ENCODE measurements at regions not wholly inside any gene's neighbourhood (a gene's known extent, or its start where the extent isn't known, plus 50 kb on each side); places are given as distances from the start of the nearest gene placed in this dataset.

DNA sequence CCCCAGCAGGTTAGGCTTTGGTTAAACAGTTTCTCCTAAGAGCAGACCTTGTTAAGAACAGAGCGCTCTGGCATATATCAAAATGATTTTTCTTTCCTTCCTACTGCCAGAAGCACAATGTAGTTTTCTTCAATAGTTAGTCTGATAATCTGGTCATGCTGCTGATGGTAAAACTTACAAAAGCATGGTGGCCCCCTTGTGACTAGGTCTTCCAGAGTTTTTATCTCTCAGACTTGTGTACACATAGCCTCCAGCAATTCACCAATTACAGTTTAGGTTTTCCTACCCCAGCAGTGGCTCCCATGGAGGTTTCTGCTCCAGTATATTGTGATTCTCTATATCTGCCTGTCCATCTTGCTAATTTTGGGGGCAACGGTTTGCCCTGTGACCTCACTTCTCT, 73.3 kb upstream of the DPH5 start:
- DNase-seq (ENCODE audit: low read depth): no peak
- TF ChIP-seq, protein P1, sequence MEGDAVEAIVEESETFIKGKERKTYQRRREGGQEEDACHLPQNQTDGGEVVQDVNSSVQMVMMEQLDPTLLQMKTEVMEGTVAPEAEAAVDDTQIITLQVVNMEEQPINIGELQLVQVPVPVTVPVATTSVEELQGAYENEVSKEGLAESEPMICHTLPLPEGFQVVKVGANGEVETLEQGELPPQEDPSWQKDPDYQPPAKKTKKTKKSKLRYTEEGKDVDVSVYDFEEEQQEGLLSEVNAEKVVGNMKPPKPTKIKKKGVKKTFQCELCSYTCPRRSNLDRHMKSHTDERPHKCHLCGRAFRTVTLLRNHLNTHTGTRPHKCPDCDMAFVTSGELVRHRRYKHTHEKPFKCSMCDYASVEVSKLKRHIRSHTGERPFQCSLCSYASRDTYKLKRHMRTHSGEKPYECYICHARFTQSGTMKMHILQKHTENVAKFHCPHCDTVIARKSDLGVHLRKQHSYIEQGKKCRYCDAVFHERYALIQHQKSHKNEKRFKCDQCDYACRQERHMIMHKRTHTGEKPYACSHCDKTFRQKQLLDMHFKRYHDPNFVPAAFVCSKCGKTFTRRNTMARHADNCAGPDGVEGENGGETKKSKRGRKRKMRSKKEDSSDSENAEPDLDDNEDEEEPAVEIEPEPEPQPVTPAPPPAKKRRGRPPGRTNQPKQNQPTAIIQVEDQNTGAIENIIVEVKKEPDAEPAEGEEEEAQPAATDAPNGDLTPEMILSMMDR (conservative IDR thresholded peaks at IDR 0.05; ENCODE audit: low read length): no peak
- no peak overlapping the region for H3K4me3 ChIP-seq (ENCODE audit: low read length)

DNA sequence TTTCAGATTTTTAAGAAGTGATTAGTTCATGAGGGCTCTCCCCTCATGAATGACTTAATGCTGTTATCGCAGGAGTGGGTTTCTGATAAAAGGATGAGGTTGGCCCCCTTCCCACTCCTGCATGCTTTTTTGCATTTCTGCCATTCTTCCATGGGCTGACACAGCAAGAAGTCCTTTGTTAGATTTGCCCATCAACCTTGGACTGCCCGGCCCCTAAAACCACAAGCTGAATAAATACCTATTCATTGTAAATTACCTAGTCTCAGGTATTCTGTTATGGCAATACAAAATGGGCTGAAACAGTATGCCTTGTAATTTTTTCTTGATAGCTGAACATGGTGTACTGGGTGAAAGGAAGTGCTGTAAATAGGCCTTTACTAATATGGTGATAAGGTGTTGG, 72.7 kb upstream of the DPH5 start:
- TF ChIP-seq, protein P1 (conservative IDR thresholded peaks at IDR 0.05; ENCODE audit: low read length): no peak

DNA sequence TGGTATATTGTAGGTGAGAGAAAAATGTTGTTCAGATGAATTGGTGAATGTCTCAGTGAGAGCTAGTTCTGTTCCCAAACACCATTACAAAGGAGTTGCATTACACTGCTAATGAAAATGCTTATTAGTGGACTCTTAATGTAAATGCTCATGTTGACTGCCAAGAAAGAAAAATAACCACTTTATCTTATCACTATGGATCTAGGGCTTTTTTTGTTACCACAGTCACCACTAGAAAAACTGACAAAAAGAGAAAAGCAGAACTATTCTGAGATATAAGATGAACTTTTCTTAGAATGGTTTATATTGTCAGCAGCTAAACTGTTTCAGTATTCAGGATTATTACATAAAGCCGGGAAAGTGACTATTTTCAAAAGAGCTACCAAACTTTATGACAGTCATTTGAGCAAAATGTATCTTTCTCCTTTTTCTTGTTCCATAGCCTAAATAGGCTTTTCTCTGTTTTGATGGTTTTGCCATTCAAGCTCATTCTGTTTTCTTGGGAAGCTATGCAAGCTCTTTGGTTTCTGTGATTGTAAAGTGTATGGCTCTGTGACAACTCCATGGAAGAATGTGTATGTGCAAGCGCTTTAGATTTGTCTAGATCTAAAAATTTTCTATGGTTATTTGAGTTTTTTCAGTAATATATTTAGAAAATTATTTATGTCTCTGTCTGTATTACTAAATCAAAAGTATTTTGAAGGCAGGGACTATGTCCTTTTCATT, 64.2 kb upstream of the DPH5 start:
- TF ChIP-seq, protein P1 (conservative IDR thresholded peaks at IDR 0.05; ENCODE audit: low read length): no peak

More for the DNA sequence above, 72.7 kb upstream of the DPH5 start:
- H3K4me3 ChIP-seq (ENCODE audit: low read length): no peak overlapping the region
- no peak for DNase-seq (ENCODE audit: low read depth)

DNA sequence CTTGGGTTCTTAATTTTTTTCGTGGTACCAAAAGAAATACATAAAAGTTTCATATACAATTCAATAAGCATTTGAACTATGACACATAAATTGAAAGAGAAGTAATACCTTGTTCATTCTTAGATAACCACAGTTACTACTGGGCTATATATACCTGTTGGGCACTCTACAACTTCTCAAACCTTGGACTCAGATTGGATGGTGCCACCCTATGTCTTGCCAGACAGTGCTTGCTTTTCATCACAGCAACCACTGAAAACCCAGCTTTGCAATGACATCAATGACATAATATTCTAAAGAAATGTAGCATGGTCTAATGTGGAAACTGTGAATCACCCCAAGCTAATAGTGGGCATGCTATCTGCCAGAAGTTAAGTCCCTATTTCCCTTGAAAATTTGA, 62.8 kb upstream of the DPH5 start:
- DNase-seq (ENCODE audit: low read depth): no peak
- TF ChIP-seq, protein P1 (conservative IDR thresholded peaks at IDR 0.05; ENCODE audit: low read length): no peak
- H3K4me3 ChIP-seq (ENCODE audit: low read length): no peak overlapping the region

More for the DNA sequence above, 64.2 kb upstream of the DPH5 start:
- H3K4me3 ChIP-seq (ENCODE audit: low read length): no peak overlapping the region
- DNase-seq (ENCODE audit: low read depth): no peak

DNA sequence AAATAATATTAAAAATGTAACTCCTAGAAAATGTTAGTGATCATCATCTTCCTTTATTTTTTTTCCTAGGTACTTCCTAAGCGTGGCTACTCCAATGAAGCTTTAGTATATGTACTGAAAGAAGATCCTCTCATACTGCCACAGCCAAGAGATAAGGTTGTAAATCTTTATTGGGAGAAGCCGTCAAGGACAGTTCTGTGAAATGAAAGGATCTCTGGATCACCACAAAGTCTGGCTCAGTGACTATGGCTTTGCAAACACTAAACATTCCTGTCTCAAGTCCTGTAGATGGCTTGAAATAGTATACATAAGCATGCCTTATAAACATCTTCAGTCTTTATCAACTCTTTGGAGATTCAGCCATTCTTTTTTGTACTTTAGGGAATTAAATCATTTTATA, 61.2 kb upstream of the DPH5 start:
- no peak for DNase-seq (ENCODE audit: low read depth)
- TF ChIP-seq, protein P1 (conservative IDR thresholded peaks at IDR 0.05; ENCODE audit: low read length): no peak
- no peak overlapping the region for H3K4me3 ChIP-seq (ENCODE audit: low read length)

DNA sequence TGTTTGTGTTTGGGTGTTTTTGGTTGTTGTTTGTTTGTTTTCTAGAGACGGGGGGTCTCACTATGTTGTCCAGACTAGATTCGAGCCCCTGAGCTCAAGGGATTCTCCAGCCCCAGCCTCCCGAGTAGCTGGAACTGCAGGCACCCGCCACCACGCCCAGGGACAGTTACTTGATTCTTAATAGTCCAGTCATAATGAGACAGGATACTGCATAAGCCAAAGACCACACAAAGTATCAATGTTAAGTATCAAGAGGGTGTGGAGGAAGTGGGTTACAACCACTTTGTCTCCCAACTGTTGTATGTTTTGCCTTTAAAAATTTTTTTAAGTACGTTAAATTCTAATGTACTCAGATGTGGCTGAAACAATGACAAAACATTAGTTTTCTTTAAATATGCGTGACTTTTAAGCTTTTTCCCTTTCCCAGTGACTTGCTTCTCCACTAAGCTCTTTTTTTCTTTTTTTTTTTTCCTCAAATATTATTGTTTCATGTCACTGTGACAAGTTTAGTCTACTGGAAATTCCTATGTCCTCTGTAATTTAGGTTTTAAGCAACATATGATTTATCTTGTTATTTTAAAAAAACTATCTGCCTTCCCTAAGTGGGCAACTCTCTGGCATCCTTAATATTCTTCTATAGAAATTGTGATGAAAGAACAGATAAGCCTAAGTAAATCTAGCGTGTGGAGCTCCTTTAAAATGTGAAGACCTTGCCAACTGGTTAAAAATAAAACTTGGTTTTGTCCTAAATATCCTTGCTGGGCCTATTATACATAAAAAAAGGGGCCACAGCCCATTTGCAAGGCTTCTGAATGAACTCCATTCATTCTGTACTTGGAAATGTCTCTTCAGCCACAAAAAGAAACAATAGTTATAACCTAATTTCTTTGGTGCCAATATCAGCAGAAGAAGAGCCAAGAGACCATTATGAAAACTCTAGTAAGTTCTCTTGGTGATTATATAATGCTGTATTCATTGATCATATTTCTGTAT, 56.2 kb upstream of the DPH5 start:
- no peak overlapping the region for H3K4me3 ChIP-seq (ENCODE audit: low read length)
- DNase-seq (ENCODE audit: low read depth): no peak
- TF ChIP-seq, protein P1 (conservative IDR thresholded peaks at IDR 0.05; ENCODE audit: low read length): no peak

Data from AG10803 (cell line).